CD14-positive monocyte (primary cell): ENCODE measurements at regions not wholly inside any gene's neighbourhood (a gene's known extent, or its start where the extent isn't known, plus 50 kb on each side); places are given as distances from the start of the nearest gene placed in this dataset.

Source experiments
- DNase-seq, 3 donors: peaks; one replicate each; pipeline ENCODE4 v3.0.0-alpha.2; 2011 to 2022
- H2AFZ ChIP-seq: 2 replicates; pipeline ENCODE4 v1.6.0; 2012; ENCODE audit warnings: mild to moderate bottlenecking, low read depth, low read length, inconsistent platforms; ENCODE audit not compliant: insufficient read depth, poor library complexity, severe bottlenecking
- H3K27ac ChIP-seq, 2 donors: 1 replicate in 1 of 2; 2 replicates in 1 of 2; pipeline ENCODE4 v1.5.1; 2012 to 2013; ENCODE audit warnings: low read length in 2 of 2, control low read depth in 1 of 2, inconsistent platforms in 1 of 2, low read depth in 1 of 2, mild to moderate bottlenecking in 1 of 2
- H3K27me3 ChIP-seq, 2 donors: one replicate each; pipeline versions ENCODE4 v1.6.0 to v1.6.1; 2011 to 2013; ENCODE audit warnings: low read length in 2 of 2; ENCODE audit not compliant: control insufficient read depth in 2 of 2, insufficient read depth in 2 of 2
- H3K36me3 ChIP-seq, 2 donors: replicated peaks in 1 of 2; 1 replicate in 1 of 2; 2 replicates in 1 of 2; pipeline versions ENCODE4 v1.5.1 to v1.6.1; 2012 to 2013; ENCODE audit warnings: low read length in 2 of 2, control low read depth in 1 of 2, inconsistent platforms in 1 of 2, mild to moderate bottlenecking in 1 of 2; ENCODE audit not compliant: insufficient read depth in 2 of 2, control insufficient read depth in 1 of 2
- H3K4me1 ChIP-seq, 2 donors: 1 replicate in 1 of 2; 2 replicates in 1 of 2; pipeline versions ENCODE4 v1.5.1 to v1.6.1; 2012 to 2013; ENCODE audit warnings: low read length in 2 of 2, control low read depth in 1 of 2, inconsistent platforms in 1 of 2, mild to moderate bottlenecking in 1 of 2, moderate library complexity in 1 of 2; ENCODE audit not compliant: insufficient read depth in 2 of 2, control insufficient read depth in 1 of 2
- H3K4me2 ChIP-seq: replicated peaks from 2 replicates; pipeline ENCODE3; 2012; ENCODE audit warnings: low read length, moderate library complexity, mild to moderate bottlenecking; ENCODE audit not compliant: poor library complexity, severe bottlenecking; ENCODE audit errors: extremely low read depth
- H3K4me3 ChIP-seq, 3 experiments: fragments of 200-600 bp in 1 of 3; sonication (generic) in 1 of 3; replicated peaks in 1 of 3; 1 replicate in 2 of 3; 2 replicates in 1 of 3; pipeline ENCODE4 v1.5.1; 2011 to 2013; ENCODE audit warnings: low read length in 3 of 3, mild to moderate bottlenecking in 3 of 3, control low read depth in 2 of 3, low read depth in 2 of 3, inconsistent platforms in 1 of 3, moderate library complexity in 1 of 3
- H3K79me2 ChIP-seq: 2 replicates; pipeline ENCODE4 v1.6.0; 2012; ENCODE audit warnings: mild to moderate bottlenecking, control low read depth, inconsistent platforms, low read length, moderate library complexity; ENCODE audit not compliant: insufficient read depth
- H3K9ac ChIP-seq: 2 replicates; pipeline ENCODE4 v1.6.0; 2017; ENCODE audit warnings: low read length, mild to moderate bottlenecking; ENCODE audit not compliant: insufficient read depth, poor library complexity, severe bottlenecking
- H3K9me3 ChIP-seq, 2 donors: replicated peaks in 1 of 2; 1 replicate in 1 of 2; 2 replicates in 1 of 2; pipeline versions ENCODE4 v1.5.1 to v1.6.1; 2012 to 2013; ENCODE audit warnings: low read length in 2 of 2, control low read depth in 1 of 2; ENCODE audit not compliant: control insufficient read depth in 1 of 2, insufficient read depth in 1 of 2
- H4K20me1 ChIP-seq: 2 replicates; pipeline ENCODE4 v1.6.0; 2012; ENCODE audit warnings: mild to moderate bottlenecking, low read length, control low read depth, moderate library complexity; ENCODE audit not compliant: insufficient read depth
- H3K27ac Mint-ChIP-seq, 7 donors: one replicate each; pipeline ENCODE4 v1.8.0; 2020; ENCODE audit warnings: mild to moderate bottlenecking in 7 of 7, mixed read lengths in 7 of 7, moderate library complexity in 6 of 7, inconsistent platforms in 2 of 7
- H3K27me3 Mint-ChIP-seq, 3 donors: one replicate each; pipeline ENCODE4 v1.8.0; 2021 to 2022; ENCODE audit warnings: low read depth in 3 of 3, mild to moderate bottlenecking in 3 of 3, mixed read lengths in 3 of 3, moderate library complexity in 3 of 3, inconsistent platforms in 1 of 3
- H3K36me3 Mint-ChIP-seq, 2 donors: one replicate each; pipeline ENCODE4 v1.8.0; 2020; ENCODE audit warnings: mixed read lengths in 2 of 2, inconsistent platforms in 1 of 2, mild to moderate bottlenecking in 1 of 2
- H3K4me1 Mint-ChIP-seq: one replicate; pipeline ENCODE4 v1.8.0; 2020; ENCODE audit warnings: mild to moderate bottlenecking, mixed read lengths
- H3K4me3 Mint-ChIP-seq, 2 donors: one replicate each; pipeline ENCODE4 v1.8.0; 2020; ENCODE audit warnings: mild to moderate bottlenecking in 2 of 2, mixed read lengths in 2 of 2, moderate library complexity in 1 of 2
- H3K9me3 Mint-ChIP-seq, 7 donors: one replicate each; pipeline ENCODE4 v1.8.0; 2020 to 2022; ENCODE audit warnings: mixed read lengths in 7 of 7, mild to moderate bottlenecking in 6 of 7, moderate library complexity in 6 of 7, inconsistent platforms in 2 of 7
- CTCF ChIP-seq: fragments of 200-600 bp; IDR thresholded peaks from one replicate; pipeline ENCODE4 v1.8.0; 2022; ENCODE audit warnings: antibody characterized with exemption, mild to moderate bottlenecking
- WGBS: methylation state at CpG from one replicate; pipeline ENCODE4 v1.1.5; 2013; ENCODE audit warnings: missing lambda C conversion rate; ENCODE audit not compliant: insufficient coverage; 5-methylcytosine and 5-hydroxymethylcytosine counted together
- intact Hi-C, 2 donors: fragments of 100-400 bp; cut with micrococcal nuclease; formaldehyde crosslinking; loops; one replicate each; pipeline versions ENCODE4 v1.15.0 to v1.15.1; 2023

GRCh38 chr6:126529637-126530362 lies 189.9 kb downstream of the CENPW start:
- H3K27me3 ChIP-seq = no peaks in the 10 kb centered on the region
- no peak for TF ChIP-seq CTCF
- no peak for DNase-seq
- H3K9ac ChIP-seq = no peak overlapping the region
- no peaks in the 10 kb centered on the region for H4K20me1 ChIP-seq
- Mint-ChIP-seq H3K27ac (no peak overlapping the region), H3K4me3 (no peak overlapping the region), H3K27me3 (peaks cover 0 to 4% (median 2%) of the 10 kb centered on the region in 3 donors), H3K9me3 (no peaks in the 10 kb centered on the region), H3K36me3 (no peaks in the 10 kb centered on the region), H3K4me1 (no peaks in the 10 kb centered on the region)
- intact Hi-C loops = no loop called here
- H3K36me3 ChIP-seq = no peaks in the 10 kb centered on the region
- no peak overlapping the region for H3K4me3 ChIP-seq
- no peak overlapping the region for H2AFZ ChIP-seq
- no peaks in the 10 kb centered on the region for H3K9me3 ChIP-seq
- H3K27ac ChIP-seq = no peak overlapping the region
- H3K79me2 ChIP-seq = no peaks in the 10 kb centered on the region
- 90% methylated on average over 1 of the region's 2 CpGs for WGBS
- no peaks in the 10 kb centered on the region for H3K4me1 ChIP-seq
- H3K4me2 ChIP-seq = no peak overlapping the region

- H3K9ac ChIP-seq = no peak overlapping the region
- Mint-ChIP-seq H3K4me3 (no peak overlapping the region), H3K9me3 (no peaks in the 10 kb centered on the region), H3K4me1 (no peaks in the 10 kb centered on the region), H3K27me3 (peaks cover 0 to 4% (median 2%) of the 10 kb centered on the region in 3 donors), H3K36me3 (no peaks in the 10 kb centered on the region), H3K27ac (no peak overlapping the region)
- H3K4me1 ChIP-seq = no peaks in the 10 kb centered on the region
- H3K27me3 ChIP-seq = no peaks in the 10 kb centered on the region
- H3K27ac ChIP-seq = no peak overlapping the region
- intact Hi-C loops = no loop called here
- DNase-seq = no peak
- no peak overlapping the region for H2AFZ ChIP-seq
- H3K9me3 ChIP-seq = no peaks in the 10 kb centered on the region
- no peaks in the 10 kb centered on the region for H4K20me1 ChIP-seq
- H3K4me3 ChIP-seq = no peak overlapping the region
- H3K36me3 ChIP-seq = no peaks in the 10 kb centered on the region
- no peak for TF ChIP-seq CTCF
- no peak overlapping the region for H3K4me2 ChIP-seq
- H3K79me2 ChIP-seq = no peaks in the 10 kb centered on the region
Measured at GRCh38 chr6:126530775-126531174, 190.9 kb downstream of the CENPW start.
